Pons (tissue), 1 donor: ENCODE measurements at regions not wholly inside any gene's neighbourhood (a gene's known extent, or its start where the extent isn't known, plus 50 kb on each side); places are given as distances from the start of the nearest gene placed in this dataset.
"Not testable (repeated sequence)": the region's sequence is repeated elsewhere in the genome, so short reads cannot be mapped to it uniquely, and the experiment has no call there.

Experiments
- DNase-seq: peaks from one replicate; pipeline ENCODE4 v3.0.0-alpha.2; 2016; ENCODE audit warnings: low spot score

DNA sequence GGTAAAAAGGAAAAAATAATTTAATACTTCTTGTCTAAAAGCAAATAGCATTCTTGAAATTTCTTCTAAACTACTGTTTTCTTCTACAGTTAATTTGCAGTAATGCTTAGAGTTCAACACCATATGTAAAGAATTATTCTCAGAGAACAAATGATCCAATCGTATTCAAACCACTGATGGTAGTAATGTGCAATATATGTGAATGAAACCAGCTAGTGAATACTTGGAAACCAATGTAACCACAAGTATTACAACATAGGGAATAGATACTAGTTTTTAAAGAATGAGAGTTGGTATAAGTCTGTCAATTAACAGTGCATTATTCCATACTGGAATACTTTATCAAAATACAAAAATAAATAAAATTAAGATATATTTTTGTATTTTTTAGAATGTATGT lies 850.0 kb downstream of the DIPK2A start:
- DNase-seq, result no peak

DNA sequence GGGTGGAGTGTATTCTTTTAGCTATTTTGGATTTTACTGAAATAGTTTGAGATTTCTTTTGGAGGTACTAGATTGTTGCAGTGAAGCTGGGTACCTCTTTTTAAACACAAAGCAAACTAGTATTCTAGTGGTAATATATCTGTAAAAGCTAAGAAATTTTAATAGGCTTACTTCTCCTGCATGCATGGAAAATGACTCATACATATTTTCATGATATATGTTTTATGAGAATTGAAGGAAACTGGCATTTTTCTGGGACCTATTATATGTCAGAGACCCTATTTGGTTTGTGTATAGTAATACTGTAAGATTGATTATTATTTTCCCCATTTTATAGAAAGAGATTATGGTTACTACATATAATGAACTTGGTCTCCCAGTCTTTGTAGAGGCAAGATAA lies 851.0 kb downstream of the DIPK2A start:
- DNase-seq, result no peak

DNA sequence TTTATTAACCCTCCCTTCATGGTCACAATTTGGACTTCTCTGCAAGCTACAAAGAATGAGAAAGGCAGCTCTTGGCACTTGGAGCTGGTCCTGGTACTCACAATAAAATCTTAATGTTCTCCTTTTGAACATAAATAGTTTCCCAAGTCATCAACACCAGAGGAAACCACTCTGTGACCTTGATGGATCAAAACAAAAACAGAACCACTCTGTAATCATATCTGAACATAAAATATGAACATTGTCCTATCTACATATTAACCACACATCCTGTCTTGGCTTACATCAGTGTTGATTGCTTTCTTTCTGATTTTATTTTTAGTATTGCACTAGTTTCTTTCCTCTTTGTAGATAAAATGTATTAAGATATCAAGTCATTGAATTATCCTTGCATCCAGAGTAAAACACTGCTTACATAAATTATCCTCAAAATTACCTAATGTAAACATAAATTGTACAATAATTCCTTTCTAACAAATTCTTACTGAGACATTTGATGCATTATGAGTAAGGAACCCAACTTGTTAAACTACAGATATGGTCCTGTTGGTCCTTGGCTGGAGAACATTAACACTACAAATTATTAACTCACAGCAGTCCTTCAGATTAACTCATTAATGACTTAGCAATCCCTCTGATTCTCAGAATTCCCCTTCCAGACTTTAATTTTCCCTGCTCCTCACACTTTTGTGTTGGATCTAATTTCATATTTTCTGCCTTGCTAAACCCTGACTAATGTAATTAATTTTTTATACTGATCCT lies 860.5 kb downstream of the DIPK2A start:
- no peak for DNase-seq

DNA sequence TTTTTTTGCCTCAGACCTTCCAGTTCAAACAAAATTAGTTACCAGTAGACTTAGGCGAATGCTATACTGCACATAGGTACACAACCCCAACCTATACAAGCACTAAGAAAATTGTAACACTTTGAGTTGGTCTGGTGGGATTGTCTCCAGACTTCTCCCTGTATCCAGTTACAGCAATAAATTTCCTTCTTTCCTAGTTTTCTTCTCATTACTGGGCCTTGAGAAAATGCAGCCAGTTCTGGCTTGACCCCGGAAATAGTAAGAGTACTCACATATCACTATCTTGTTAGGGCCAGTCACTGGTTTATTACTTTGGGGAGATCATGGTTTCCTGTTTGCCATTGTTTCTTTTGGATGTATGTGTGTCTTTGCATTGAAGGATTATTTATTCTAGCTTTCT lies 868.4 kb downstream of the DIPK2A start:
- no peak for DNase-seq

DNA sequence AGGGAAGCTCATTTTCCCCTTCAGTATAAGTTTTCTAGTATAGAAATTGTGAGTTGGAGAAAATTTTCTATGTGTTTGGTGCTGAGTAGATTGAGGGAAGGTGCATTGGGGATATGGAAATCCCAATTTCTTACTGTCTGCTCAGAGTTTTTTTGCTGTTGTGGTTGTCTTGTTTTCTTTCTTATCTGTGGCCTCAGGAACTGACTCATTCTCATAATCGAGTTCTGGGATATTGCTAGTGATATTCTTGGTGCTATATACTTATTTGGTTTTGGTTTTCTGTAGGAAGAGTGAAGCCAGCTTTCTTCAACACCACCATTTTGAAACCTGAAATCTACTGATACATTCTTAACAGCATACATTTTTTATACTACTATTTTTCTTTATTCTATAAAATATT lies 869.2 kb downstream of the DIPK2A start:
- no peak for DNase-seq

DNA sequence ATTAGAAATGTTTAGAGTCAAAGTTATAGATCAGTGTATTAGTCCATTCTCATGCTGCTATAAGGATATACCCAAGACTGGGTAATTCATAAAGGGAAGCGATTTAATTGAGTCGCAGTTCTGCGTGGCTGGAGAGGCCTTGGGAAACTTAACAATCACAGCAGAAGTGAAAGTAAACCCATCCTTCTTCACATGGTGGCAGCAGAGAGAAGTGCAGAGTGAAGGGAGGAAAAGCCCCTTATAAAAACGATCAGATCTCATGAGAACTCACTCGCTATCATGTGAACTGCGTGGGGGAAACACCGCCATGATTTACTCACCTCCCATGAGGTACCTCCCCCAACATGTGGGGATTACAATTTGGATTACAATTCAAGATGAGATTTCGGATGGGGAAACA lies 871.5 kb downstream of the DIPK2A start:
- peak; percentile 56 for DNase-seq

DNA sequence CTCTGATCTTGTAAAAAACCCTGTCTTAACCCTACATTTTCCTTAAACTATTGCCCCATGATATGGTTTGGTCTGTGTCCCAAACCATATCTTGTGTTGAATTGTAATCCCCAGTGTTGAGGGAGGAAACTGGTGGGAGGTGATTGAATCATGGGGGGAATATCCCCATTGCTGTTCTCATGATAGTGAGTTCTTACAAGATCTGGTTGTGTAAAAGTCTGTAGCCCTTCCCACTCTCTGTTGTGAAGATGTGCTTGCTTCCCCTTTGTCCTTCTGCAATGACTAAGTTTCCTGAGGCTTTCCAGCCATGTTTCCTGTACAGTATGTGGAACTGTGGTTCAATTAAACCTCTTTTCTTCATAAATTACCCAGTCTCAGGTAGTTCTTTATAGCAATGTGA lies 881.4 kb downstream of the DIPK2A start:
- no peak for DNase-seq

DNA sequence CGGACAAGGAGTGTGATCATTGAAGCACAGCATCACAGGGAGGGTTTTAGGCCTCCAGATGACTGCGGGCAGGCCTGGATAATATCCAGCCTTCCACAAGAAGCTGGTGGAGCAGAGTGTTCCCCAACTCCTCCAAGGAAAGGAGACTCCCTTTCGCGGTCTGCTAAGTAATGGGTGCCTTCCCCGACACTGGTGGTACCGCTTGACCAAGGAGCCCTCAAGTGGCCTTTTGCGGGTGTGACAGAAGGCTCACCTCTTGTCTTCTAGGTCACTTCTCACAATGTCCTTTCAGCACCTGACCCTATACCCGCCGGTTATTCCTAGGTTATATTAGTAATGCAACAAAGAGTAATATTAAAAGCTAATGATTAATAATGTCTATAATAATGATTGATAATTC lies 882.4 kb downstream of the DIPK2A start:
- DNase-seq, result not testable (repeated sequence)

DNA sequence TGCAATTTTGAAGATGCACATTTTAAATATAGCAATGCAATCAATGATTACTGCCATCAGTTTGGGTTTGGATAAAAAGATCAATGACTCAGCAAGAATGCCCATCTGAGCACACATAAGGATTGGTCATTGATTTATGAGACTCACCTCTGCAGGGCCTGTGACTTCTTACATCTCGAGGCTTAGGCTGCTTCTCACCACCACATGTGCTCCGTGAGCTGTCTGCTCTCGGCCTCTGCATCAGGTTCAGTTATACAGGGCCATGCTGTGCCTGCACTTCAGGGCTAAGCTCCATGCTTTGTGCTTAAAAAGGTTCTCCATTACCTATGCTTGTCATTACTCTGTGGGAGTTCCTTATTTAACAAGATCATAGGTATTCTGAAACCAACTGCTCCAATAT lies 887.5 kb downstream of the DIPK2A start:
- DNase-seq, result no peak

DNA sequence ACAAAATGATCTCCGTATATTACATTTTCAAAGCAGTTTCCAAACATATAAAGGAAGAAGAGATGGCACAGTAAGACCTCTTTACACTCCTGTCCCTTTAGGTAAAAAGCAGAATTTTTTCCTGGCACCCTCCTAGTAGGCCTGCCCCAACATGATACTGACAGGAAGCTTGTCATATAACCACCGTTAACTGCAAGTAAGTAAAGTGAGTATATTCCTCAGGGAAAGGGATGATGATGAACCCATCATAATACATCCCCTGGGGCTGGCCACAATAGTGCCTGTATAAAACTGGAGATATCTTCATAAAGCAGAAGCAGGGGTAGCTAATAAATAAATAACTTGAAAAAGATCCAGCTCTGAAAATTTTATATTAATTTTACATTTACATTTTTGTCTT lies 893.0 kb downstream of the DIPK2A start:
- DNase-seq, result no peak

DNA sequence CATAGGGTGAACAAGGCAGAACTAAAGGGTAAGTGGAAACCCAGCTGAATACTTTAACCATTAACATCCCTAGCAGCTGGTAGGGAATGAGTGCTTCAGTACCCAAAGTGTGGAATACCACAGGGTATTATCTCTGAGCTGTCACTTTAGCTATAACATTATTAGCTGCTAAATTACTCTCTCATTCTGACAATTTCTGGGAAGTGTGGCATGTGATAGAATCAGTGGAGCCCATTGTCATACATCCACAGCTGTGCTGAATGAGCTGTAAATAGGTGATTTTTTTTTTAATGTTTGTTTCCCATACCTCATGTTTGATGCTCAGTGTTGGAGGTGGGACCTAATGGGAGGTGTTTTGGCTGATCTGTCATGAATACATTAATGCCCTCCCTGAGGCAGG lies 894.3 kb downstream of the DIPK2A start:
- peak; percentile 8 for DNase-seq

DNA sequence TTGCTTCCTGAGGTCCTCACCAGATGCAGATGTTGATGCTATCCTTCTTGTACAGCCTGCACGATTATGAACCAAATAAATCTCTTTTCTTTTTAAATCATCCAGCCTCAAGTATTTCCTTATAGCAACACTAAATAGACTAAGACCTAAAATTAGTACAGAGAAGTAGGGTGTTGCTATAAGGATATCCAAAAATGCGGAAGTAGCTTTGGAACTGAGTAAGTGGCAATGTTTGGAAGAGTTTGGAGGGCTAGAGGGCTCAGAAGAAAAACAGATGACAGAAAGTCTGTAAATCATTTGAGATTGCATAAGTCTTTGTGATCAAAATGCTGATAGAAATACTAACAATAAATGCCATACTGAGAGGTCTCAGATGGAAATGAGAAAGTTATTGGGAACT lies 894.9 kb downstream of the DIPK2A start:
- DNase-seq, result peak; percentile 29

DNA sequence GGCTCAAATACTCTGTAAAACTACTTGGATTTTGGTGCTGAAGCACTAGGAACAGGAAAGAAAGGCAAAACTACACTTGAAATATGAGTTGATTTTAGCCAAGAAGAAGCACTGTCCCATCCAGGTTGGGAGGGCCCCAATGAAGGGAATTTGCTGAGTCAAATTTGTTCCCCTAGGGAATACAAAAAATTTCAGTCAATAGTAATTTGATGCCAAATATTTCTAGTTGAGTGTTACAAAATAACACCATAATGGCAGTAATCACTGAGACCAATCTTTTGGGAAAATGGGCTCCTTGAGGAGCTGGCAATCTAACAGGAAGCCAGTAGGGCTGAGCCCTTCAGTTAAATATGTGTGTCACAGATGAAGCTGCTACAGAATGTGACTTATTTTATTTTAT lies 896.9 kb downstream of the DIPK2A start:
- no peak for DNase-seq

DNA sequence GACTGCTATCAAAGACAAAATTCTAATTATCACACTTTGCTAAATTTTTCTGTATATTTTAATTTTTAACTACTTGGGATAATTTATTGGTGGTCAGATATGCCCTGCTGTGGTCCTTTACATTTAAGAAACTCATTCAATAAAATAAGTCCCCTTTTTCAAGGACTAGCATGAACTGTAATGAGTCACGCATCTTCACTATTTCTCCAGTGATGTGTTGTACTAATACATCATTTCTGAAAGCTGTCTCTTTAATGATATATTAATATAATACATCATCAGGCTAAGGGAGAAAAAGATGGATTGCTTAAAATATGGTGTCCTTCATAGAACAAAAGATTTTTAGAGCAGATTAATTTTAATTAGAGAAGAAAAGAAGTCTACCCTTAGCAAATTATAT lies 901.4 kb downstream of the DIPK2A start:
- DNase-seq, result no peak

DNA sequence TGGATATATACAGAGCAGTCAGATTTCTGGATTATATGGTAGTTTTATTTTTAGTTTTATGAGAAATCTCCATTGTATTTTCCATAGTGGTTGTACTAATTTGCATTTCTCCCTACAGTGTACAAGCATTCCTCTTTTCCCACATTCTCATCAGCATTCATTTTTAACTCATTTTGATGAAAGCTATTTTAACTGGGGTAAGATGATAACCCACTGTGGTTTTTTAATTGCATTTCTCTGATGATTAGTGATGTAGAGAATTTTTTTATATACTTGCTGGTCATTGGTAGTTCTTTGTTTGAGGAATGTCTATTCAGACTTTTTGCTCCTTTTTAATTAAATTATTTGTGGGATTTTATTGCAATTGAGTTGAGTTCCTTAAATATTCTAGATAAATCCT lies 903.6 kb downstream of the DIPK2A start:
- no peak for DNase-seq

DNA sequence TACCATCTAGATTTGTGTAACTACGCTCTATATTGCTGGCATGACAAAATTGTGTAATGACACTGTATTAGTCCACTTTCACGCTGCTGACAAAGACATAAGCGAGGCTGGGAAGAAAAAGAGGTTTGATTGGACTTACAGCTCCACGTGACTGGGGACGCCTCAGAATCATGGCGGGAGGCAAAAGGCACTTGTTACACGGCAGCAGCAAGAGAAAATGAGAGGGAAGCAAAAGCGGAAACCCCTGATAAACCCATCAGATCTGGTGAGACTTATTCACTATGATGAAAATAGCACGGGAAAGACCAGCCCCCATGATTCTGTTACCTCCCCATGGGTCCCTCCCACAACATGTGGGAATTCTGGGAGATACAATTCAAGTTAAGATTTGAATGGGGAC lies 905.7 kb downstream of the DIPK2A start:
- DNase-seq, result no peak

DNA sequence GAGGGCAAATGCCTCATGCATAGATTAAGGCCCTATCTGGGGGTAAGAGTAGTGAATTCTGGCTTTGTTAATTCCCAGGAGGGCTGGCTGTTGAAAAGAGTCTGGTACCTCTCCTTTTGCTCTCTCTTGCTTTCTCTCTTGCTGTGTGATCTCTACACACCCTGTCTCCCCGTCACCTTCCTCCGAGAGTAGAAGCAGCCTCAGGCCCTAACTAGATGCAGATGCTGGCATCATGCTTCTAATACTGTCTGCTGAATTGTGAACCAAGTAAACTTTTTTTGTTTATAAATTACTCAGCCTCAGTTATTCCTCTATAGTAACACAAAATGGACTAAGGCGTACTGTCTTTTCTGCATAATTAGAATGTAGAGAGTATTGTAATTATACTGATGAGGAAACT lies 908.1 kb downstream of the DIPK2A start:
- DNase-seq, result no peak

DNA sequence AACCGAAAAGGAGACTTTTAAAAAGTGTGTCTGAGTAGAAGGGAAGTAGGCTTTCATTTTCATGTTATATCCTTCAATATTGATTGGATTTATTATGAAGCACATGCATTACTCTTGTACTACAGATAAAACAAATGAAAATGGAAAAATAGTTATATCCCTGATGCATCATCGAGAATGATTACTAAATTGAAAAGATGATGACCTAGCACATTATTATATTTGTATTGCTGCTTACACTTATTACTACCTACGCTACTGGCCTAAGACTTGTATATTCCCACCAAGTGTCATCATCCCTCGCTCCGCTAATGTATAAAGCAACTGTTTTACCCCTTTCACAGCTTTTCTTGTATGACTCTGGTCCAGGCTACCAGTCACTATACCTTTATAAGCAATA lies 922.4 kb downstream of the DIPK2A start:
- DNase-seq, result no peak

DNA sequence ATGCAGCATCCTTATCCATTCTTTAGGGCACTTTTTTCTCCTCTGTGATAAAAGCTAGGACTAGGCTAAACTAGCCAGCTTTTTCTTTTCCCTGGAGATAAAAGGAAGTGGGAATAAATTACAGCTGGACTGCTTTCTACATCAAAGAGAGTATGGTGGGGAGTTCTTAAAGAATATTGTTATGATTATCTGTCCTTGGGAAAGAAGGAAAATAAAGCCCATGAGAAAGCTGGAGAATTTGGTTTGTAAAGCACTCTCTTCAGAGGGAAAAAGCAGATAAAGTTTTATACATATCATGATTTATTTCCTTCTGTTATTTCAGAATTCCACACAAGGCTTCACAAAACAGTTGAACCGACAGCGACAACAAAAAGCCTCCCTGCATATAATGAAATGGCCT lies 923.0 kb downstream of the DIPK2A start:
- no peak for DNase-seq

DNA sequence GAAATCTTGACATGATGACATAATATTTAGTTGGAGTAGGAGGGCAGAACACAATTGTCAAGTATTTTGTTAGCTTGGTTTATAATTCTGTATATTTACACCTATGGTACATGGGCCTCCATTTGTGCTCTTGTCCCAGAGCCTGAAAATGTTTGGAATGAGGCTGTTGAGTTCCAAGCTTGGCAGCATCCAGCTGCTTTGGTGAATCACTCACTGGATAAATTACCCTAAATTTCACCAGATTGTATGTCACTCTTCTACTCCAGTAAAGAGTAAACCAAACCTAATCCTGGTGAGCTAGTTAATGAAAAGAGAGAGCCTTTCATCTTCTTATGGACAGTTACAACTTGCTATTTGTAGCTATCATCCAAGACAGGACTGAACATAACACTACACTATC lies 928.7 kb downstream of the DIPK2A start:
- DNase-seq, result no peak

DNA sequence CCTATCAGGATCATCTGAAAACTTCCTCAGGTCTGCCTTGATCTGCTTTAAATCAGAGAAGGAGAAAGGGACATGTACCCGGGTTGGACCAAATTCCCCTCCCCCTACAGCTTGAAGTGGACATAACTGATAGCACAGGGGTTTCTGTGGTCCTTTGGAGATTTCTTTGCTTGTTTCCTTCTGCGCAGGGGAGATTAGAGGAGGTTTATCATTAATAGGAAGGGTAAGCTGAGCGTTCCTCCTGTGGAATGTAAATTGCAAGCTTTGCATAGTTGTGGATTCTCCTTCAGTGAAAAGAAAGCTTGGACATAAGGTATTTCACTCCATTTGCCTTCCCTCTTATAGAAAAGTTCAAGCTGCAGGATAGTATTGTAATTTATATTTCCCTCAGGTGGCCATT lies 936.0 kb downstream of the DIPK2A start:
- not testable (repeated sequence) for DNase-seq

DNA sequence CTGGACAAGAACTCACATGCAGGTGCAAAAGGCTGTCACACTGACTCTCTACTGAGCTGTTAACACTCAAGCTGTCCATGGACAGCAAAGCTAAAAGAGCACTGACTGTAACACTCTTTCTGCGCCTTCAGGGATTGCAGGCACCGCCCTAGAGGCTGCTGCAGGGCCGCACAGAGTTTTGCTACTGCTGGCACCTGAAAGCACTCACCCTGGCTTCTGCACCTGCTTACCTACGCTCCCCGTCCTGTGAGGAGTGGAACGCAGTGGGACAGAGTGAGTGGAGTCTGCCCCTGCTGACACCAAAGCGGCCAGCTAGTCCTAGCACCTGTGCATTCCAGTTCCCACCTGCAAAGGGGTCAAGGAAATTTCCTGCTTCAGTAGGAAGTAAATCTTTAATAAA lies 941.3 kb downstream of the DIPK2A start:
- DNase-seq, result no peak

DNA sequence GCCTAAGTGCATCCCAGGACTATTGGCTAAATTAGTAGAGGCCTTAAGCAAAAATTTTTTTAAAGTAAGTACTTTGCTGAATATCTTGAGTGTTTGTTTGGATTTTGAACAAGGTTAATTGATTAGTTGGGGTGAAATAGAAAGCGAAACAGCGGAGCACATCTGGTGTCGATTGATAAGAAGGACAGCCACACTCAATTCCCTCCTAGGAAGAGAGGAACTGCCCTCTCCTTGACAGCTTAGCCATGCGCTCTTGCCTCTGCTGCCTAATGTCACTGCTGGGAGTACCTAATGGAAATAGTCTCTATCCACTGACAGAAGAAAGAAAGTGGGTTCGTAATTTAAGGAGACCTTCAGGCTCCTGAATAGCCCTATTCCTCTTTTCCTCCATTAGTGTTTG lies 943.6 kb downstream of the DIPK2A start:
- DNase-seq, result no peak

DNA sequence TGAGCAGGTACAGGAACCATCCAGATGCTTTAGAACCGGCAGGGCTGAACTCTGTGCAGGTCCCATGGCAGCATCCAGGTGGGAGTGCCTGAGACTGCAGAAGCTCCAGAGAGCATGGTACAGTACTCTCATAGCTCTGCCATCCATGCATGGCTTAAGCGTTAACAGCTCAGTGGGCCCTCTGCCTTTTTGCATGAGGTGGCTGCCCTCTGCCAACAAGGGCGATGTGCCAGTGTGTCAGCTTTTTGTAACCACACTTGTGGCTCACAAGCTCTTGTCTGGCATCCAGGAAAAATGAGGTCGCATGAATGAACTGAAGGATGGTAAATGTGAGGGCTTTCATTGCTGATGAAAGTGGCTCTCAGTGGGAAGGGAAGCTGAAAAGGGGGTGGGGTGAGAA lies 950.1 kb downstream of the DIPK2A start:
- DNase-seq, result peak; percentile 10
